HepG2 (cell line): ENCODE measurements at regions not wholly inside any gene's neighbourhood (a gene's known extent, or its start where the extent isn't known, plus 50 kb on each side); places are given as distances from the start of the nearest gene placed in this dataset.

Experiments used
- DPF2 ChIP-seq: sonication (generic); formaldehyde crosslinking; IDR thresholded peaks from 2 replicates; pipeline ENCODE4 v1.4.0; 2020; ENCODE audit warnings: mild to moderate bottlenecking, low read depth, missing genetic modification reagents, borderline replicate concordance
- HOMEZ ChIP-seq: IDR thresholded peaks from 2 replicates; pipeline ENCODE4 v1.6.1; 2016; ENCODE audit warnings: low read depth
- HOXA7 ChIP-seq: sonication (generic); formaldehyde crosslinking; IDR thresholded peaks from 2 replicates; pipeline ENCODE4 v1.8.1; 2022; ENCODE audit warnings: mild to moderate bottlenecking, missing genetic modification reagents, moderate library complexity
- KLF16 ChIP-seq, 2 experiments: sonication (generic) in 1 of 2; formaldehyde crosslinking in 1 of 2; IDR thresholded peaks; 2 replicates each; pipeline versions ENCODE4 v1.6.1 to v1.8.0; 2016 to 2023; ENCODE audit warnings: missing genetic modification reagents in 2 of 2, missing compliant biosample characterization in 1 of 2
- KLF6 ChIP-seq: IDR thresholded peaks from 2 replicates; pipeline ENCODE4 v1.8.0; 2016; ENCODE audit warnings: missing biosample characterization, missing genetic modification reagents
- MAFK ChIP-seq, 2 experiments: IDR thresholded peaks in 1 of 2; conservative IDR thresholded peaks in 1 of 2; 2 replicates each; pipeline ENCODE4 v1.6.1; 2011; ENCODE audit warnings: improper control_type of control experiment in 2 of 2, low read length in 2 of 2
- MBNL3 ChIP-seq: fragments of 250-450 bp; sonication (Bioruptor Pico); conservative IDR thresholded peaks from 2 replicates; pipeline ENCODE4 v1.8.0; 2022; ENCODE audit warnings: mild to moderate bottlenecking, inconsistent platforms
- MED1 ChIP-seq: sonication (generic); formaldehyde crosslinking; IDR thresholded peaks from 2 replicates; pipeline ENCODE4 v1.4.0; 2020; ENCODE audit warnings: missing genetic modification reagents
- MEIS2 ChIP-seq: sonication (generic); formaldehyde crosslinking; IDR thresholded peaks from 2 replicates; pipeline ENCODE4 v1.9.0; 2021; ENCODE audit warnings: mild to moderate bottlenecking, missing genetic modification reagents
- MTA1 ChIP-seq: sonication (generic); formaldehyde crosslinking; IDR thresholded peaks from 2 replicates; pipeline ENCODE4 v1.4.0; 2020; ENCODE audit warnings: missing genetic modification reagents, mild to moderate bottlenecking, borderline replicate concordance
- MTA3 ChIP-seq: sonication (generic); formaldehyde crosslinking; IDR thresholded peaks from 2 replicates; pipeline ENCODE4 v1.4.0; 2020; ENCODE audit warnings: missing genetic modification reagents
- PHB2 ChIP-seq: fragments of 450-650 bp; IDR thresholded peaks from 2 replicates; pipeline ENCODE4 v1.6.1; 2018; ENCODE audit not compliant: partially characterized antibody
- RFX3 ChIP-seq: IDR thresholded peaks from 2 replicates; pipeline ENCODE4 v1.6.1; 2016; ENCODE audit warnings: missing biosample characterization, missing genetic modification reagents
- RORA ChIP-seq: sonication (generic); formaldehyde crosslinking; IDR thresholded peaks from 2 replicates; pipeline ENCODE4 v1.5.0; 2020; ENCODE audit warnings: mild to moderate bottlenecking, missing genetic modification reagents, moderate library complexity
- SNAPC5 ChIP-seq: sonication (generic); formaldehyde crosslinking; IDR thresholded peaks from 2 replicates; pipeline ENCODE4 v1.8.1; 2023; ENCODE audit warnings: mild to moderate bottlenecking, missing genetic modification reagents, borderline replicate concordance
- SOX13 ChIP-seq, 3 experiments: fragments of 450-650 bp in 1 of 3; sonication (generic) in 1 of 3; formaldehyde crosslinking in 1 of 3; IDR thresholded peaks in 2 of 3; conservative IDR thresholded peaks in 1 of 3; 2 replicates each; pipeline versions ENCODE4 v1.5.0 to v1.6.1; 2016 to 2020; ENCODE audit warnings: antibody characterized with exemption in 1 of 3, mild to moderate bottlenecking in 1 of 3, missing compliant biosample characterization in 1 of 3, missing genetic modification reagents in 1 of 3, moderate library complexity in 1 of 3
- SOX6 ChIP-seq, 2 experiments: fragments of 450-650 bp in 1 of 2; sonication (generic) in 1 of 2; formaldehyde crosslinking in 1 of 2; IDR thresholded peaks; 2 replicates each; pipeline versions ENCODE4 v1.4.0 to v1.6.1; 2017 to 2020; ENCODE audit warnings: antibody characterized with exemption in 1 of 2, mild to moderate bottlenecking in 1 of 2, missing genetic modification reagents in 1 of 2
- THAP11 ChIP-seq: IDR thresholded peaks from 2 replicates; pipeline ENCODE4 v1.6.1; 2016; ENCODE audit warnings: missing biosample characterization, missing genetic modification reagents
- THYN1 ChIP-seq: sonication (generic); formaldehyde crosslinking; IDR thresholded peaks from 2 replicates; pipeline ENCODE4 v1.8.1; 2023; ENCODE audit warnings: low read depth, mild to moderate bottlenecking, moderate library complexity, missing genetic modification reagents, borderline replicate concordance
- ZBTB39 ChIP-seq: sonication (generic); formaldehyde crosslinking; IDR thresholded peaks from 2 replicates; pipeline ENCODE4 v1.5.0; 2020; ENCODE audit warnings: missing genetic modification reagents
- ZNF121 ChIP-seq: sonication (generic); formaldehyde crosslinking; IDR thresholded peaks from 2 replicates; pipeline ENCODE4 v1.5.0; 2020; ENCODE audit warnings: mild to moderate bottlenecking, missing genetic modification reagents
- ZNF138 ChIP-seq: sonication (generic); formaldehyde crosslinking; IDR thresholded peaks from 2 replicates; pipeline ENCODE4 v1.5.0; 2020; ENCODE audit warnings: mild to moderate bottlenecking, low read depth, missing genetic modification reagents
- ZNF33A ChIP-seq: sonication (generic); formaldehyde crosslinking; IDR thresholded peaks from 2 replicates; pipeline ENCODE4 v1.5.1; 2020; ENCODE audit warnings: missing genetic modification reagents, mild to moderate bottlenecking, moderate library complexity, borderline replicate concordance
- ZNF354B ChIP-seq: sonication (generic); formaldehyde crosslinking; IDR thresholded peaks from 2 replicates; pipeline ENCODE4 v1.8.0; 2022; ENCODE audit warnings: mild to moderate bottlenecking, missing genetic modification reagents
- ZNF503 ChIP-seq: sonication (generic); formaldehyde crosslinking; IDR thresholded peaks from 2 replicates; pipeline ENCODE4 v1.4.0; 2020; ENCODE audit warnings: missing genetic modification reagents
- ZNF883 ChIP-seq: sonication (generic); formaldehyde crosslinking; IDR thresholded peaks from 2 replicates; pipeline ENCODE4 v1.5.1; 2020; ENCODE audit warnings: mild to moderate bottlenecking, missing genetic modification reagents; ENCODE audit errors: not compliant biosample characterization

GRCh38 chr2:163474319-163474744, 261.5 kb downstream of the FIGN start (continued):
- TF ChIP-seq MAFK (conservative IDR thresholded peaks at IDR 0.05 in 1 of 2, IDR thresholded peaks at IDR 0.05 in 1 of 2; ENCODE audit: low read length in 2 of 2) (no peak), ZNF138 (no peak), SNAPC5 (CRISPR knock-in tag) (no peak), ZNF354B (CRISPR knock-in tag) (no peak), SOX13 (IDR thresholded peaks at IDR 0.05) (peak; percentile 41; the same call in 1 of the 2 replicates), SOX13 (CRISPR knock-in tag; conservative IDR thresholded peaks at IDR 0.05 in 1 of 2, IDR thresholded peaks at IDR 0.05 in 1 of 2) (peak in 1 of 2 experiments; percentile 72; a peak in 2 of 4 replicates), ZNF883 (CRISPR knock-in tag) (no peak), MTA1 (CRISPR knock-in tag) (no peak), MBNL3 (CRISPR knock-in tag) (peak; percentile 81; the same call in 1 of the 2 replicates), PHB2 (no peak), THYN1 (CRISPR knock-in tag) (no peak), ZNF503 (CRISPR knock-in tag) (peak; percentile 97), DPF2 (CRISPR knock-in tag) (no peak), ZNF33A (CRISPR knock-in tag) (no peak; the same call in 1 of the 2 replicates), MTA3 (CRISPR knock-in tag) (no peak), HOMEZ (peak; percentile 41; the same call in 1 of the 2 replicates), HOXA7 (CRISPR knock-in tag) (no peak), MEIS2 (CRISPR knock-in tag) (0 out of 2 replicates have a peak, but pooled peaks have one; percentile 59), SOX6 (IDR thresholded peaks at IDR 0.05) (no peak), SOX6 (CRISPR knock-in tag; IDR thresholded peaks at IDR 0.05) (peak; percentile 91), MED1 (peak; percentile 29; the same call in 1 of the 2 replicates), ZBTB39 (CRISPR knock-in tag) (no peak), KLF16 (CRISPR knock-in tag; IDR thresholded peaks at IDR 0.05) (peak in 1 of 2 experiments; percentile 95; a peak in 2 of 4 replicates), ZNF121 (CRISPR knock-in tag) (no peak), RFX3 (CRISPR knock-in tag) (no peak), KLF6 (CRISPR knock-in tag) (peak; percentile 85), RORA (CRISPR knock-in tag) (no peak), THAP11 (CRISPR knock-in tag) (peak; percentile 60; the same call in 1 of the 2 replicates)
